ENCODE measurements at regions not wholly inside any gene's neighbourhood (a gene's known extent, or its start where the extent isn't known, plus 50 kb on each side); places are given as distances from the start of the nearest gene placed in this dataset.
"Not testable (repeated sequence)": the region's sequence is repeated elsewhere in the genome, so short reads cannot be mapped to it uniquely, and the experiment has no call there.

GRCh38 chr2:163039266-163039665 is 200.7 kb upstream of the KCNH7 start:
- no peak overlapping the region for H3K4me3 ChIP-seq (replicated peaks in 1 of 3; ENCODE audit: low read depth in 2 of 3, low read length in 3 of 3)
- H3K9me3 Mint-ChIP-seq = peaks cover 0 to 2% (median 0%) of the 10 kb centered on the region in 7 donors
- H3K4me2 ChIP-seq (replicated peaks; ENCODE audit: extremely low read depth, low read length, poor library complexity, severe bottlenecking) = no peak overlapping the region
- WGBS (ENCODE audit: insufficient coverage) = no CpG with 5 or more reads among the region's 3 CpGs
- H3K4me1 Mint-ChIP-seq = no peaks in the 10 kb centered on the region
- H3K36me3 ChIP-seq (replicated peaks in 1 of 2; ENCODE audit: control insufficient read depth in 1 of 2, insufficient read depth in 2 of 2, low read length in 2 of 2) = no peaks in the 10 kb centered on the region
- peaks cover 0 to 4% of the 10 kb centered on the region in 2 donors for H3K9me3 ChIP-seq (replicated peaks in 1 of 2; ENCODE audit: control insufficient read depth in 1 of 2, insufficient read depth in 1 of 2, low read length in 2 of 2)
- H3K4me3 Mint-ChIP-seq = no peak overlapping the region
- DNase-seq = no peak
- no peak overlapping the region for H2AFZ ChIP-seq (ENCODE audit: insufficient read depth, low read depth, low read length, poor library complexity, severe bottlenecking)
- intact Hi-C loops (cut with micrococcal nuclease) = no loop called here
- H3K36me3 Mint-ChIP-seq = no peaks in the 10 kb centered on the region
- H3K4me1 ChIP-seq (ENCODE audit: control insufficient read depth in 1 of 2, insufficient read depth in 2 of 2, low read length in 2 of 2) = no peaks in the 10 kb centered on the region
- H3K27me3 ChIP-seq (ENCODE audit: control insufficient read depth in 2 of 2, insufficient read depth in 2 of 2, low read length in 2 of 2) = no peaks in the 10 kb centered on the region
- no peaks in the 10 kb centered on the region for H4K20me1 ChIP-seq (ENCODE audit: insufficient read depth, low read length)
- H3K27ac ChIP-seq (ENCODE audit: low read depth in 1 of 2, low read length in 2 of 2) = no peak overlapping the region
- H3K9ac ChIP-seq (ENCODE audit: insufficient read depth, low read length, poor library complexity, severe bottlenecking) = no peak overlapping the region
- no peaks in the 10 kb centered on the region for H3K79me2 ChIP-seq (ENCODE audit: insufficient read depth, low read length)
- TF ChIP-seq CTCF (IDR thresholded peaks at IDR 0.05) = no peak
- no peaks in the 10 kb centered on the region for H3K27me3 Mint-ChIP-seq (ENCODE audit: low read depth in 3 of 3)
- no peak overlapping the region for H3K27ac Mint-ChIP-seq

- H3K79me2 ChIP-seq (ENCODE audit: insufficient read depth, low read length) = no peaks in the 10 kb centered on the region
- Mint-ChIP-seq H3K9me3 (peaks cover 7 to 13% (median 9%) of the 10 kb centered on the region in 7 donors), H3K27me3 (ENCODE audit: low read depth in 3 of 3) (peaks cover 0 to 2% (median 0%) of the 10 kb centered on the region in 3 donors), H3K36me3 (no peaks in the 10 kb centered on the region), H3K4me3 (no peak overlapping the region), H3K4me1 (no peaks in the 10 kb centered on the region), H3K27ac (no peak overlapping the region)
- H4K20me1 ChIP-seq (ENCODE audit: insufficient read depth, low read length) = no peaks in the 10 kb centered on the region
- no peak overlapping the region for H3K4me2 ChIP-seq (replicated peaks; ENCODE audit: extremely low read depth, low read length, poor library complexity, severe bottlenecking)
- H3K9ac ChIP-seq (ENCODE audit: insufficient read depth, low read length, poor library complexity, severe bottlenecking) = no peak overlapping the region
- no peaks in the 10 kb centered on the region for H3K36me3 ChIP-seq (replicated peaks in 1 of 2; ENCODE audit: control insufficient read depth in 1 of 2, insufficient read depth in 2 of 2, low read length in 2 of 2)
- no peak overlapping the region for H2AFZ ChIP-seq (ENCODE audit: insufficient read depth, low read depth, low read length, poor library complexity, severe bottlenecking)
- H3K9me3 ChIP-seq (replicated peaks in 1 of 2; ENCODE audit: control insufficient read depth in 1 of 2, insufficient read depth in 1 of 2, low read length in 2 of 2) = peaks cover 0 to 8% of the 10 kb centered on the region in 2 donors
- 100% methylated on average over 1 of the region's 2 CpGs for WGBS (ENCODE audit: insufficient coverage)
- no peaks in the 10 kb centered on the region for H3K4me1 ChIP-seq (ENCODE audit: control insufficient read depth in 1 of 2, insufficient read depth in 2 of 2, low read length in 2 of 2)
- no peak overlapping the region for H3K27ac ChIP-seq (ENCODE audit: low read depth in 1 of 2, low read length in 2 of 2)
- no peaks in the 10 kb centered on the region for H3K27me3 ChIP-seq (ENCODE audit: control insufficient read depth in 2 of 2, insufficient read depth in 2 of 2, low read length in 2 of 2)
- DNase-seq = no peak
- no peak for TF ChIP-seq CTCF (IDR thresholded peaks at IDR 0.05)
- intact Hi-C loops (cut with micrococcal nuclease) = no loop called here
- no peak overlapping the region for H3K4me3 ChIP-seq (replicated peaks in 1 of 3; ENCODE audit: low read depth in 2 of 3, low read length in 3 of 3)
Measured at GRCh38 chr2:163028807-163029206, 190.2 kb upstream of the KCNH7 start.

- H3K9ac ChIP-seq (ENCODE audit: insufficient read depth, low read length, poor library complexity, severe bottlenecking); H3K4me1 Mint-ChIP-seq; H3K4me3 ChIP-seq (replicated peaks in 1 of 3; ENCODE audit: low read depth in 2 of 3, low read length in 3 of 3); H3K9me3 ChIP-seq (replicated peaks in 1 of 2; ENCODE audit: control insufficient read depth in 1 of 2, insufficient read depth in 1 of 2, low read length in 2 of 2); H4K20me1 ChIP-seq (ENCODE audit: insufficient read depth, low read length); H3K79me2 ChIP-seq (ENCODE audit: insufficient read depth, low read length); H3K27ac Mint-ChIP-seq; H2AFZ ChIP-seq (ENCODE audit: insufficient read depth, low read depth, low read length, poor library complexity, severe bottlenecking); H3K4me2 ChIP-seq (replicated peaks; ENCODE audit: extremely low read depth, low read length, poor library complexity, severe bottlenecking); H3K4me1 ChIP-seq (ENCODE audit: control insufficient read depth in 1 of 2, insufficient read depth in 2 of 2, low read length in 2 of 2); intact Hi-C loops (cut with micrococcal nuclease); H3K36me3 ChIP-seq (replicated peaks in 1 of 2; ENCODE audit: control insufficient read depth in 1 of 2, insufficient read depth in 2 of 2, low read length in 2 of 2); H3K27me3 ChIP-seq (ENCODE audit: control insufficient read depth in 2 of 2, insufficient read depth in 2 of 2, low read length in 2 of 2); DNase-seq; H3K4me3 Mint-ChIP-seq; H3K27me3 Mint-ChIP-seq (ENCODE audit: low read depth in 3 of 3); H3K27ac ChIP-seq (ENCODE audit: low read depth in 1 of 2, low read length in 2 of 2); H3K36me3 Mint-ChIP-seq: not testable (repeated sequence)
- 74% methylated on average over 30 of the region's 43 CpGs for WGBS (ENCODE audit: insufficient coverage)
- H3K9me3 Mint-ChIP-seq = peaks cover 7 to 16% (median 9%) of the 10 kb centered on the region in 7 donors
Measured at GRCh38 chr2:163026136-163026775, 187.7 kb upstream of the KCNH7 start.

Measured in CD14-positive monocyte (primary cell).